ENCODE measurements at regions not wholly inside any gene's neighbourhood (a gene's known extent, or its start where the extent isn't known, plus 50 kb on each side); places are given as distances from the start of the nearest gene placed in this dataset.

GRCh38 chr12:3438401-3438800 is 52.6 kb upstream of the PRMT8 start:
- TF ChIP-seq CTCF (conservative IDR thresholded peaks at IDR 0.05 in 1 of 2, IDR thresholded peaks at IDR 0.05 in 1 of 2; ENCODE audit: extremely low read depth in 1 of 2, insufficient read depth in 1 of 2, low read depth in 1 of 2, low read length in 2 of 2) (no peak), EZH2 (IDR thresholded peaks at IDR 0.05; ENCODE audit: borderline replicate concordance, low read length) (no peak)

Data from mammary epithelial cell (primary cell).